ENCODE measurements at regions not wholly inside any gene's neighbourhood (a gene's known extent, or its start where the extent isn't known, plus 50 kb on each side); places are given as distances from the start of the nearest gene placed in this dataset.

DNA sequence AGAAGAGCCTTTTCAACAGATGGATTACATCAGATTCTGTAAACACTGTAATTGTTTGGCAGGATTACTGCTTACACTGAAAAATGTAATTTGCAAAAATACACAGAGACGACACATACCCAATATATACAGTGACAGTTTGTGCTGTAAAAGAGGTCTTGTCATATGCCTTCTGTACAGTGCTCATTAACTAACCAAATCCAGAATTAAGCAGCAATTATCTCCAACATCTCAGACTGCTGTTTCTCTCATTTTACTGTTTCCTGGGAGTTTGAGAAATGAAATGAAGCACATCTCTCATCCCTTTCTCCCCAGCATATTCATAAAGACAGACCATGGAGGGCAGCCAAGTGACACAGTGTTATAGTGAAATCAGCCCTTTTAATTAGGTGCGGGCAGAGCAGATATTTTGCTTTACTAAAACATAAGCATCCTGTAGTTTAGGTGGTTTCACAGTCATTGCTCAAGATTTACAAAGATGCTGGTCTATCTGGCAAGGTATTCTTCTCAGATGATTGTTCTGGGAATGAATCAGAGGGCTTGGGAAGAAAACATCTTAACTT lies 618.4 kb upstream of the USP24 start:
- no peaks in the 10 kb centered on the region for H3K27me3 ChIP-seq (replicated peaks; ENCODE audit: insufficient read depth)
- H3K4me1 ChIP-seq (replicated peaks), result no peaks in the 10 kb centered on the region
- no peak for TF ChIP-seq POLR2AphosphoS5 (IDR thresholded peaks at IDR 0.05)
- H3K36me3 ChIP-seq, result no peaks in the 10 kb centered on the region
- no peak for DNase-seq (ENCODE audit: low spot score)
- peak overlapping the region in 1 of 2 donors; percentile 27 for H3K27ac ChIP-seq
- no peaks in the 10 kb centered on the region for H3K9me3 ChIP-seq
- no peak overlapping the region for H3K4me3 ChIP-seq
- WGBS, result 24% methylated on average over 2 of the region's 2 CpGs
- intact Hi-C loops (cut with DNase I), result no loop called here

- intact Hi-C loops (cut with DNase I), result no loop called here
- no peaks in the 10 kb centered on the region for H3K4me1 ChIP-seq (replicated peaks)
- H3K27me3 ChIP-seq (replicated peaks; ENCODE audit: insufficient read depth), result no peaks in the 10 kb centered on the region
- H3K27ac ChIP-seq, result no peak overlapping the region
- no peaks in the 10 kb centered on the region for H3K9me3 ChIP-seq
- H3K36me3 ChIP-seq, result no peaks in the 10 kb centered on the region
- DNase-seq (ENCODE audit: low spot score), result no peak
- TF ChIP-seq CTCF (IDR thresholded peaks at IDR 0.05) (no peak), POLR2AphosphoS5 (IDR thresholded peaks at IDR 0.05) (no peak), POLR2A (IDR thresholded peaks at IDR 0.05) (no peak)
- no peak overlapping the region for H3K4me3 ChIP-seq
- 82% methylated on average over 3 of the region's 3 CpGs for WGBS
Measured at GRCh38 chr1:55831759-55832158, 616.6 kb upstream of the USP24 start.

- H3K36me3 ChIP-seq, result no peaks in the 10 kb centered on the region
- H3K9me3 ChIP-seq, result no peaks in the 10 kb centered on the region
- TF ChIP-seq POLR2AphosphoS5 (IDR thresholded peaks at IDR 0.05) (no peak), POLR2A (IDR thresholded peaks at IDR 0.05) (no peak), CTCF (IDR thresholded peaks at IDR 0.05) (no peak)
- no peak for DNase-seq (ENCODE audit: low spot score)
- no peaks in the 10 kb centered on the region for H3K27me3 ChIP-seq (replicated peaks; ENCODE audit: insufficient read depth)
- intact Hi-C loops (cut with DNase I), result no loop called here
- no peaks in the 10 kb centered on the region for H3K4me1 ChIP-seq (replicated peaks)
- no peak overlapping the region for H3K27ac ChIP-seq
- H3K4me3 ChIP-seq, result no peak overlapping the region
- 28% methylated on average over 5 of the region's 5 CpGs for WGBS
Measured at GRCh38 chr1:55828044-55828443, 612.9 kb upstream of the USP24 start.

GRCh38 chr1:55827350-55827749 lies 612.2 kb upstream of the USP24 start:
- Histone ChIP-seq H3K4me1 (replicated peaks) (no peaks in the 10 kb centered on the region), H3K4me3 (no peak overlapping the region), H3K36me3 (no peaks in the 10 kb centered on the region), H3K27ac (no peak overlapping the region), H3K27me3 (replicated peaks; ENCODE audit: insufficient read depth) (no peaks in the 10 kb centered on the region), H3K9me3 (no peaks in the 10 kb centered on the region)
- no peak for DNase-seq (ENCODE audit: low spot score)
- TF ChIP-seq CTCF (IDR thresholded peaks at IDR 0.05) (no peak), POLR2AphosphoS5 (IDR thresholded peaks at IDR 0.05) (no peak), POLR2A (IDR thresholded peaks at IDR 0.05) (no peak)
- intact Hi-C loops (cut with DNase I), result no loop called here
- 76% methylated on average over 4 of the region's 4 CpGs for WGBS

- Histone ChIP-seq H3K36me3 (no peaks in the 10 kb centered on the region), H3K27ac (no peak overlapping the region), H3K4me3 (no peak overlapping the region), H3K27me3 (replicated peaks; ENCODE audit: insufficient read depth) (no peaks in the 10 kb centered on the region), H3K9me3 (no peaks in the 10 kb centered on the region), H3K4me1 (replicated peaks) (no peaks in the 10 kb centered on the region)
- WGBS, result 34% methylated on average over 4 of the region's 4 CpGs
- intact Hi-C loops (cut with DNase I), result no loop called here
- no peak for DNase-seq (ENCODE audit: low spot score)
- no peak for TF ChIP-seq POLR2A (IDR thresholded peaks at IDR 0.05)
- no peak for TF ChIP-seq CTCF (IDR thresholded peaks at IDR 0.05)
- no peak for TF ChIP-seq POLR2AphosphoS5 (IDR thresholded peaks at IDR 0.05)
Measured at GRCh38 chr1:55826381-55827080, 611.4 kb upstream of the USP24 start.

Measured in prostate gland (tissue), 2 donors.